K562 (cell line): ENCODE measurements at regions not wholly inside any gene's neighbourhood (a gene's known extent, or its start where the extent isn't known, plus 50 kb on each side); places are given as distances from the start of the nearest gene placed in this dataset.

Experiments
- ATF7 ChIP-seq: fragments of 450-650 bp; IDR thresholded peaks from 2 replicates; pipeline ENCODE4 v1.7.1; 2014; ENCODE audit warnings: mild to moderate bottlenecking, moderate library complexity
- BCOR ChIP-seq: fragments of 450-650 bp; IDR thresholded peaks from 2 replicates; pipeline ENCODE4 v1.6.1; 2016
- C11orf30 ChIP-seq: fragments of 450-650 bp; IDR thresholded peaks from 2 replicates; pipeline ENCODE4 v1.6.1; 2016; ENCODE audit warnings: low read depth, mild to moderate bottlenecking
- CBFA2T3 ChIP-seq: fragments of 450-650 bp; IDR thresholded peaks from 2 replicates; pipeline ENCODE4 v1.6.1; 2017
- CEBPG ChIP-seq, 3 experiments: fragments of 200-800 bp in 1 of 3; sonication (Bioruptor generic) in 1 of 3; sonication (generic) in 1 of 3; formaldehyde crosslinking in 1 of 3; IDR thresholded peaks in 2 of 3; conservative IDR thresholded peaks in 1 of 3; 2 replicates each; pipeline versions ENCODE4 v1.6.1 to v1.8.0; 2016 to 2022; ENCODE audit warnings: missing compliant biosample characterization in 2 of 3, missing genetic modification characterization in 2 of 3, mild to moderate bottlenecking in 1 of 3, missing genetic modification reagents in 1 of 3
- ETS1 ChIP-seq: conservative IDR thresholded peaks from 2 replicates; pipeline ENCODE4 v1.6.1; 2011; ENCODE audit warnings: low read depth, mild to moderate bottlenecking, low read length; ENCODE audit not compliant: control insufficient read depth
- GTF2F1 ChIP-seq: IDR thresholded peaks from 2 replicates; pipeline ENCODE4 v1.6.1; 2011; ENCODE audit warnings: low read depth, low read length, improper control_type of control experiment
- LCOR ChIP-seq: sonication (generic); formaldehyde crosslinking; IDR thresholded peaks from 2 replicates; pipeline ENCODE4 v1.8.0; 2022; ENCODE audit warnings: mild to moderate bottlenecking, missing genetic modification reagents
- NR2F6 ChIP-seq: fragments of 450-650 bp; formaldehyde crosslinking; IDR thresholded peaks from 2 replicates; pipeline ENCODE4 v1.4.0; 2020; ENCODE audit warnings: mild to moderate bottlenecking
- NR3C1 ChIP-seq: sonication (generic); formaldehyde crosslinking; IDR thresholded peaks from 2 replicates; pipeline ENCODE4 v1.8.1; 2022; ENCODE audit warnings: missing genetic modification reagents
- PML ChIP-seq: IDR thresholded peaks from 2 replicates; pipeline ENCODE4 v1.6.1; 2012; ENCODE audit warnings: low read length, inconsistent platforms
- SREBF1 ChIP-seq: fragments of 150-350 bp; IDR thresholded peaks from 2 replicates; pipeline ENCODE4 v1.6.1; 2014; ENCODE audit warnings: antibody characterized with exemption, low read depth, low read length, borderline replicate concordance
- U2AF2 ChIP-seq: fragments of 200-400 bp; formaldehyde crosslinking; optimal IDR thresholded peaks from 2 replicates; pipeline ENCODE3; 2017; ENCODE audit warnings: low read depth, mild to moderate bottlenecking, low read length
- XRCC3 ChIP-seq: fragments of 450-650 bp; IDR thresholded peaks from 2 replicates; pipeline ENCODE4 v1.6.1; 2017; ENCODE audit warnings: mild to moderate bottlenecking, moderate library complexity
- ZFX ChIP-seq: sonication (generic); formaldehyde crosslinking; IDR thresholded peaks from 2 replicates; pipeline ENCODE4 v1.8.0; 2022; ENCODE audit warnings: mild to moderate bottlenecking, missing genetic modification reagents, moderate library complexity
- ZNF121 ChIP-seq: sonication (generic); formaldehyde crosslinking; conservative IDR thresholded peaks from 2 replicates; pipeline ENCODE4 v1.8.0; 2022; ENCODE audit warnings: missing genetic modification reagents
- ZNF316 ChIP-seq: fragments of 450-650 bp; IDR thresholded peaks from 2 replicates; pipeline ENCODE4 v1.6.1; 2016
- ZNF354B ChIP-seq: fragments of 250-450 bp; sonication (Bioruptor Pico); IDR thresholded peaks from 2 replicates; pipeline ENCODE4 v1.4.0; 2020
- ZNF561 ChIP-seq: fragments of 450-650 bp; formaldehyde crosslinking; conservative IDR thresholded peaks from 2 replicates; pipeline ENCODE4 v1.4.0; 2020; ENCODE audit warnings: mild to moderate bottlenecking, moderate library complexity
- TF ChIP-seq, protein P1 (sequence below): fragments of 450-650 bp; IDR thresholded peaks from 2 replicates; pipeline ENCODE4 v1.6.1; 2016; ENCODE audit warnings: mild to moderate bottlenecking

DNA sequence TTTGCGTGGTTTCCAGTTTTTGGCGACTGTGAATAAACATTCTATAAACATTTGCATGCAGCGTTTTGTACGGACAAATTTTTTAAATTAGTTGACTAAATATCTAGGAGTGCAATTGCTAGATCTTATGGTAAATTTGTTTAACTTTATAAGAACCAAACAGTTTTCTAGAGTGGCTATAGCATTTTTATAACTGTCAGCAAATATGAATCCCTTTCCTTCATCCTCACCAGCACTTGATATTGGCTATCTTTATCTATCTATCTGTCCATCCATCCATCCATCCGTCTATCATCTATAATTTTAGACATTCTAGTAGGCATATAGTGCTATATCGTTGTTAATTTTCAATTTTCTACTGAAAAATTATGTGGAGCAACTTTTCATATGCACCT, 158.4 kb upstream of the CHRNA7 start (continued):
- TF ChIP-seq ZNF316 (peak; percentile 46), U2AF2 (no peak), ZFX (CRISPR knock-in tag) (no peak), LCOR (CRISPR knock-in tag) (no peak), CBFA2T3 (no peak), ZNF561 (CRISPR knock-in tag) (no peak), GTF2F1 (no peak), XRCC3 (no peak), SREBF1 (no peak), ZNF354B (CRISPR knock-in tag) (no peak), C11orf30 (0 out of 2 replicates have a peak, but pooled peaks have one; percentile 13), CEBPG (CRISPR knock-in tag; IDR thresholded peaks at IDR 0.05) (no peak), CEBPG (tag; conservative IDR thresholded peaks at IDR 0.05 in 1 of 2, IDR thresholded peaks at IDR 0.05 in 1 of 2) (0 out of 4 replicates have a peak, but pooled peaks of 1 of the 2 experiments have one; percentile 4), PML (no peak), ZNF121 (no peak), ATF7 (no peak), NR2F6 (CRISPR knock-in tag) (no peak), ETS1 (no peak), BCOR (no peak), NR3C1 (CRISPR knock-in tag) (no peak)
- TF ChIP-seq, protein P1, sequence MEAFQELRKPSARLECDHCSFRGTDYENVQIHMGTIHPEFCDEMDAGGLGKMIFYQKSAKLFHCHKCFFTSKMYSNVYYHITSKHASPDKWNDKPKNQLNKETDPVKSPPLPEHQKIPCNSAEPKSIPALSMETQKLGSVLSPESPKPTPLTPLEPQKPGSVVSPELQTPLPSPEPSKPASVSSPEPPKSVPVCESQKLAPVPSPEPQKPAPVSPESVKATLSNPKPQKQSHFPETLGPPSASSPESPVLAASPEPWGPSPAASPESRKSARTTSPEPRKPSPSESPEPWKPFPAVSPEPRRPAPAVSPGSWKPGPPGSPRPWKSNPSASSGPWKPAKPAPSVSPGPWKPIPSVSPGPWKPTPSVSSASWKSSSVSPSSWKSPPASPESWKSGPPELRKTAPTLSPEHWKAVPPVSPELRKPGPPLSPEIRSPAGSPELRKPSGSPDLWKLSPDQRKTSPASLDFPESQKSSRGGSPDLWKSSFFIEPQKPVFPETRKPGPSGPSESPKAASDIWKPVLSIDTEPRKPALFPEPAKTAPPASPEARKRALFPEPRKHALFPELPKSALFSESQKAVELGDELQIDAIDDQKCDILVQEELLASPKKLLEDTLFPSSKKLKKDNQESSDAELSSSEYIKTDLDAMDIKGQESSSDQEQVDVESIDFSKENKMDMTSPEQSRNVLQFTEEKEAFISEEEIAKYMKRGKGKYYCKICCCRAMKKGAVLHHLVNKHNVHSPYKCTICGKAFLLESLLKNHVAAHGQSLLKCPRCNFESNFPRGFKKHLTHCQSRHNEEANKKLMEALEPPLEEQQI = no peak
